HepG2 (cell line): ENCODE measurements at regions not wholly inside any gene's neighbourhood (a gene's known extent, or its start where the extent isn't known, plus 50 kb on each side); places are given as distances from the start of the nearest gene placed in this dataset.

Source experiments
- ATAC-seq: fragments of 200-7000 bp; cut with Tn5 transposase; 3 replicates; pipeline ENCODE4 v1.9.1; 2020; ENCODE audit warnings: mild to moderate bottlenecking, moderate library complexity
- BruUV-seq: library from RNA; stranded (reverse); fragments of 400-500 nt; replicated peaks from 2 replicates; lab custom pipeline; 2021; lab: Mats Ljungman, UMichigan
- CTCF ChIA-PET: fragments of 300-600 bp; formaldehyde crosslinking; extraction: SDS; loops from one replicate; lab custom pipeline; 2021; ENCODE audit warnings: low total read pairs, inconsistent platforms, low intra/inter-chr PET ratio; lab: Yijun Ruan, JAX
- POLR2A ChIA-PET: fragments of 350-600 bp; sonication (Branson Sonifier 250); formaldehyde crosslinking; loops from one replicate; lab custom pipeline; 2020; ENCODE audit warnings: antibody characterized with exemption, inconsistent platforms; lab: Yijun Ruan, JAX
- DNase-seq: peaks from one replicate; pipeline ENCODE4 v3.0.0-alpha.2; 2015; ENCODE audit warnings: low spot score
- FAIRE-seq: peaks from 3 replicates; lab custom pipeline; 2011; peaks lifted over from hg19 to GRCh38; lab: Jason Lieb, UNC
- H2AFZ ChIP-seq: one replicate; pipeline ENCODE4 v1.6.1; 2011; ENCODE audit warnings: low read length, inconsistent platforms
- H3K27ac ChIP-seq: fragments of 300-600 bp; 3 replicates; pipeline ENCODE4 v1.8.0; 2011; ENCODE audit warnings: mixed run types, mild to moderate bottlenecking, mixed read lengths, low read length, inconsistent platforms; ENCODE audit not compliant: insufficient read depth; ENCODE audit errors: extremely low read length
- H3K27me3 ChIP-seq, 2 experiments: fragments of 200-600 bp in 1 of 2; 2 replicates in 1 of 2; 3 replicates in 1 of 2; pipeline versions ENCODE4 v1.6.0 to v1.8.0; 2011; ENCODE audit warnings: low read length in 2 of 2, mild to moderate bottlenecking in 2 of 2, moderate library complexity in 2 of 2, inconsistent platforms in 1 of 2; ENCODE audit not compliant: insufficient read depth in 2 of 2, control insufficient read depth in 1 of 2
- H3K36me3 ChIP-seq, 2 experiments: fragments of 200-600 bp in 1 of 2; replicated peaks in 1 of 2; 2 replicates in 1 of 2; 3 replicates in 1 of 2; pipeline versions ENCODE4 v1.5.1 to v1.8.0; 2011; ENCODE audit warnings: low read length in 2 of 2, inconsistent platforms in 1 of 2; ENCODE audit not compliant: insufficient read depth in 2 of 2, control insufficient read depth in 1 of 2
- H3K4me1 ChIP-seq: 2 replicates; pipeline ENCODE4 v1.5.1; 2012; ENCODE audit warnings: low read length, inconsistent platforms; ENCODE audit not compliant: insufficient read depth
- H3K4me2 ChIP-seq: 2 replicates; pipeline ENCODE4 v1.6.0; 2011; ENCODE audit warnings: low read depth, low read length, inconsistent platforms
- H3K4me3 ChIP-seq, 3 experiments: fragments of 200-600 bp in 1 of 3; sonication (generic), shearing (Covaris generic) in 1 of 3; replicated peaks in 1 of 3; 2 replicates each; pipeline ENCODE4 v1.5.1; 2011 to 2016; ENCODE audit warnings: low read length in 3 of 3, inconsistent platforms in 2 of 3, low read depth in 2 of 3, mild to moderate bottlenecking in 2 of 3, control low read depth in 1 of 3, mixed read lengths in 1 of 3; ENCODE audit not compliant: insufficient read depth in 1 of 3
- H3K79me2 ChIP-seq: one replicate; pipeline ENCODE4 v1.6.1; 2011; ENCODE audit warnings: low read length, inconsistent platforms; ENCODE audit not compliant: insufficient read depth
- H3K9ac ChIP-seq: 2 replicates; pipeline ENCODE4 v1.6.0; 2011; ENCODE audit warnings: mild to moderate bottlenecking, low read depth, low read length, inconsistent platforms; ENCODE audit not compliant: insufficient read depth
- H3K9me3 ChIP-seq: 2 replicates; pipeline ENCODE4 v1.5.1; 2012; ENCODE audit warnings: mild to moderate bottlenecking, low read length
- H4K20me1 ChIP-seq: 2 replicates; pipeline ENCODE4 v1.6.0; 2011; ENCODE audit warnings: inconsistent platforms, mild to moderate bottlenecking, low read length, moderate library complexity; ENCODE audit not compliant: insufficient read depth
- AGO1 ChIP-seq: fragments of 200-400 bp; formaldehyde crosslinking; IDR thresholded peaks from 2 replicates; pipeline ENCODE4 v1.6.1; 2017; ENCODE audit warnings: mild to moderate bottlenecking, low read depth, low read length, moderate library complexity; ENCODE audit not compliant: poor library complexity, severe bottlenecking
- CCDC6 ChIP-seq: sonication (generic); formaldehyde crosslinking; IDR thresholded peaks from 2 replicates; pipeline ENCODE4 v1.8.1; 2022; ENCODE audit warnings: mild to moderate bottlenecking, missing genetic modification reagents, moderate library complexity
- MED1 ChIP-seq: sonication (generic); formaldehyde crosslinking; IDR thresholded peaks from 2 replicates; pipeline ENCODE4 v1.4.0; 2020; ENCODE audit warnings: missing genetic modification reagents
- MIXL1 ChIP-seq: IDR thresholded peaks from 2 replicates; pipeline ENCODE4 v1.6.1; 2016
- NFKB2 ChIP-seq: sonication (generic); formaldehyde crosslinking; IDR thresholded peaks from 2 replicates; pipeline ENCODE4 v1.4.0; 2020; ENCODE audit warnings: missing genetic modification reagents, borderline replicate concordance
- PCBP2 ChIP-seq: fragments of 200-400 bp; formaldehyde crosslinking; optimal IDR thresholded peaks from 2 replicates; pipeline ENCODE3; 2018; ENCODE audit warnings: low read length, low read depth; ENCODE audit not compliant: poor library complexity, severe bottlenecking
- PLSCR1 ChIP-seq: sonication (generic); formaldehyde crosslinking; IDR thresholded peaks from 2 replicates; pipeline ENCODE4 v1.5.0; 2020; ENCODE audit warnings: missing genetic modification reagents, mild to moderate bottlenecking, borderline replicate concordance
- ZNF256 ChIP-seq: sonication (generic); formaldehyde crosslinking; conservative IDR thresholded peaks from 2 replicates; pipeline ENCODE4 v1.4.0; 2020; ENCODE audit warnings: missing genetic modification reagents
- WGBS: methylation state at CpG from one replicate; pipeline ENCODE4 v1.1.6; 2017; ENCODE audit warnings: low lambda C conversion rate; 5-methylcytosine and 5-hydroxymethylcytosine counted together
- in situ Hi-C: cut with HindIII; loops from 2 replicates; pipeline ENCODE4 v1.10.0; 2017; ENCODE audit warnings: low pct_unique_long_range_greater_than_20kb; ENCODE audit not compliant: extremely low pct_ligation_motif_present
- intact Hi-C: fragments of 100-400 bp; cut with micrococcal nuclease; formaldehyde crosslinking; loops from one replicate; pipeline ENCODE4 v1.10.0; 2022; ENCODE audit not compliant: unreplicated experiment
- TF ChIP-seq, protein P1 (sequence below): sonication (generic); formaldehyde crosslinking; IDR thresholded peaks from 2 replicates; pipeline ENCODE4; 2020; ENCODE audit warnings: missing genetic modification reagents, mild to moderate bottlenecking, borderline replicate concordance

- TF ChIP-seq ZNF256 (CRISPR knock-in tag) = no peak
- TF ChIP-seq CCDC6 (CRISPR knock-in tag) = no peak
- TF ChIP-seq NFKB2 = no peak
- no peak for TF ChIP-seq PCBP2
- no peak for TF ChIP-seq MED1 (CRISPR knock-in tag)
- no peak for TF ChIP-seq AGO1
- TF ChIP-seq PLSCR1 (CRISPR knock-in tag) = no peak
- TF ChIP-seq, protein P1, sequence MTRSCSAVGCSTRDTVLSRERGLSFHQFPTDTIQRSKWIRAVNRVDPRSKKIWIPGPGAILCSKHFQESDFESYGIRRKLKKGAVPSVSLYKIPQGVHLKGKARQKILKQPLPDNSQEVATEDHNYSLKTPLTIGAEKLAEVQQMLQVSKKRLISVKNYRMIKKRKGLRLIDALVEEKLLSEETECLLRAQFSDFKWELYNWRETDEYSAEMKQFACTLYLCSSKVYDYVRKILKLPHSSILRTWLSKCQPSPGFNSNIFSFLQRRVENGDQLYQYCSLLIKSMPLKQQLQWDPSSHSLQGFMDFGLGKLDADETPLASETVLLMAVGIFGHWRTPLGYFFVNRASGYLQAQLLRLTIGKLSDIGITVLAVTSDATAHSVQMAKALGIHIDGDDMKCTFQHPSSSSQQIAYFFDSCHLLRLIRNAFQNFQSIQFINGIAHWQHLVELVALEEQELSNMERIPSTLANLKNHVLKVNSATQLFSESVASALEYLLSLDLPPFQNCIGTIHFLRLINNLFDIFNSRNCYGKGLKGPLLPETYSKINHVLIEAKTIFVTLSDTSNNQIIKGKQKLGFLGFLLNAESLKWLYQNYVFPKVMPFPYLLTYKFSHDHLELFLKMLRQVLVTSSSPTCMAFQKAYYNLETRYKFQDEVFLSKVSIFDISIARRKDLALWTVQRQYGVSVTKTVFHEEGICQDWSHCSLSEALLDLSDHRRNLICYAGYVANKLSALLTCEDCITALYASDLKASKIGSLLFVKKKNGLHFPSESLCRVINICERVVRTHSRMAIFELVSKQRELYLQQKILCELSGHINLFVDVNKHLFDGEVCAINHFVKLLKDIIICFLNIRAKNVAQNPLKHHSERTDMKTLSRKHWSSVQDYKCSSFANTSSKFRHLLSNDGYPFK (CRISPR knock-in tag) = no peak
- TF ChIP-seq MIXL1 = no peak
- TF ChIP-seq, all 625 proteins: peak for 0
- peaks cover 8 to 56% of the 10 kb centered on the region in 2 experiments; a peak in 3 of 5 replicates for H3K27me3 ChIP-seq
- H4K20me1 ChIP-seq = no peaks in the 10 kb centered on the region
- no peak overlapping the region for H2AFZ ChIP-seq
- no peaks in the 10 kb centered on the region for H3K9me3 ChIP-seq
- H3K4me2 ChIP-seq = no peak overlapping the region
- H3K27ac ChIP-seq = no peak overlapping the region
- H3K36me3 ChIP-seq = no peaks in the 10 kb centered on the region
- in situ Hi-C loops = no loop called here
- no peak overlapping the region for H3K4me3 ChIP-seq
- 0% methylated on average over 6 of the region's 10 CpGs for WGBS
- H3K4me1 ChIP-seq = no peaks in the 10 kb centered on the region
- no TSS peak for BruUV-seq
- POLR2A ChIA-PET = no interaction called here
- no peak overlapping the region for H3K9ac ChIP-seq
- CTCF ChIA-PET = no interaction called here
- ATAC-seq = no peak
- no peak for DNase-seq
- intact Hi-C loops = no loop called here
- FAIRE-seq = no peak
- H3K79me2 ChIP-seq = no peaks in the 10 kb centered on the region
These were observed 105.8 kb upstream of the PPP1R26 start for GRCh38 chr9:135373820-135374219.
